ENCODE measurements at regions not wholly inside any gene's neighbourhood (a gene's known extent, or its start where the extent isn't known, plus 50 kb on each side); places are given as distances from the start of the nearest gene placed in this dataset.

DNA sequence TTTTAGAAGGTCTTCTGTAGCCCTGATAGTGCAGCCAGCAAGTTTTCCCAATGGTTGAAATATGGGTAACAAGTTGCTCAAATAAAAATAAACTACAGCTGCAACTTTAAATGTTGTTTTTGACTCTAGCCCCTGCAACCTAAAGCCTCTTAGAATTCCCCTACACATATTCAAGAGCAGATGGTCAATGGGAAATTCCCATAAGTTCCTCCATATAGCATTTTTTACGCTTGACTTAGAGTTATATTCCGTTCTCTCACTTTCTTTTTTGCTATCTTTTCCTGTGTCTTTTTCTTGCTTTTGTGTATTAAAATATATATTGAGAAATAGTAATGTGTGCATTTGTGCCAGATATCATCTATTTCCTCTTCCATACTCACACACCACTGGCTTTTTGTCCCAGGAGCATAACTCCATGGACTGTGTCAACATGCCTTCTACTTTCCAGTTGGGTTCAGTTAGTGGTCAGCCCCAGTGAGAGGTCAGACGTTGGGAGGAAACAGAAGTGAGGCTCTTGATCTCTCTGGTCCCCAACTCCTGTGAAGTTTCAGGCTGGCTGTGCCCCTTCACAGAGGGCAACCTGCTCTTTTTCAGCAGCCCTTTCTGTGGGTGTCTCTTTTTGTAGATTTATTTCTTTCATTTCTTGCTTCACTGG, 63.3 kb upstream of the TP63 start:
- TF ChIP-seq, protein P1, sequence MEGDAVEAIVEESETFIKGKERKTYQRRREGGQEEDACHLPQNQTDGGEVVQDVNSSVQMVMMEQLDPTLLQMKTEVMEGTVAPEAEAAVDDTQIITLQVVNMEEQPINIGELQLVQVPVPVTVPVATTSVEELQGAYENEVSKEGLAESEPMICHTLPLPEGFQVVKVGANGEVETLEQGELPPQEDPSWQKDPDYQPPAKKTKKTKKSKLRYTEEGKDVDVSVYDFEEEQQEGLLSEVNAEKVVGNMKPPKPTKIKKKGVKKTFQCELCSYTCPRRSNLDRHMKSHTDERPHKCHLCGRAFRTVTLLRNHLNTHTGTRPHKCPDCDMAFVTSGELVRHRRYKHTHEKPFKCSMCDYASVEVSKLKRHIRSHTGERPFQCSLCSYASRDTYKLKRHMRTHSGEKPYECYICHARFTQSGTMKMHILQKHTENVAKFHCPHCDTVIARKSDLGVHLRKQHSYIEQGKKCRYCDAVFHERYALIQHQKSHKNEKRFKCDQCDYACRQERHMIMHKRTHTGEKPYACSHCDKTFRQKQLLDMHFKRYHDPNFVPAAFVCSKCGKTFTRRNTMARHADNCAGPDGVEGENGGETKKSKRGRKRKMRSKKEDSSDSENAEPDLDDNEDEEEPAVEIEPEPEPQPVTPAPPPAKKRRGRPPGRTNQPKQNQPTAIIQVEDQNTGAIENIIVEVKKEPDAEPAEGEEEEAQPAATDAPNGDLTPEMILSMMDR (conservative IDR thresholded peaks at IDR 0.05; ENCODE audit: control insufficient read depth, insufficient read depth, low read depth, low read length) = no peak
- H3K4me3 ChIP-seq (ENCODE audit: control insufficient read depth, low read depth, low read length) = no peak overlapping the region
- no peak for DNase-seq (ENCODE audit: low read depth)

DNA sequence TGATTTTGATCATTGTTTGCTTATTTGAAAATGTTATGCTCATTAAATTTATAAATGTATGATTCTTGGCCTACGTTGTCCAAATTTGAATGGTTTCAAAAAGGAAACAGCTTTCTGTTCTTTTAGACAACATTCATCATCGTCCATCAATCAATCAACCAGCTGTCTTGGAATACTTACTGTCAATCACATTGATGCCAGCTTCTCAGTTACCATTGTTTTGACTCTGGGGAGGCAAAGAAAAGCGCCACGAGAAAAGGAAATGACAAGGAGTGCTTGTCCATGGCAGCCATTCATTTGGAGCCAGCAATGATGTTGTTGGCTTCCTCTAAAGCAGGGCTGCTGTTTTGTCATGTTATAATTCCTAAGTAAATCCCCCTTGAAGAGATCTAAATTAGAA, 62.2 kb upstream of the TP63 start:
- no peak overlapping the region for H3K4me3 ChIP-seq (ENCODE audit: control insufficient read depth, low read depth, low read length)
- DNase-seq (ENCODE audit: low read depth) = no peak
- TF ChIP-seq, protein P1 (conservative IDR thresholded peaks at IDR 0.05; ENCODE audit: control insufficient read depth, insufficient read depth, low read depth, low read length) = no peak

DNA sequence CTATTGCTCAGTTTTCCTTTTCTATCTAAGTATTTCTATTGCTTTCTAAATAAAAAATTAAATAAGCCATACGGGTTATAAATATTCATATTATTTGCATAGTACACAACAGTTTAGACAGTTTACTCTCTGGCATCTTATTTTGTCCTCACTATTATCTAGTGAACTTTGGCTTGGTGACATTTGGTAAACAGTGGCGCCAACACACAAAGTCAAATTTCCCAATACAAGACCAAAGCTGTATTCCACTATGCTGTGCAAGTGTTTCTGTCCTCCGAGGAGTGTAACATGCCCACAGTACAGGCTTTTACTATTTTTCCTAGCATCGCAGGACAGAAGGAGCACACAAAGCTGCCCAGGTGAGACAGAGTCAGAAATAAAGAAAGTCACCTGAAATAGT, 61.7 kb upstream of the TP63 start:
- no peak for DNase-seq (ENCODE audit: low read depth)
- TF ChIP-seq, protein P1 (conservative IDR thresholded peaks at IDR 0.05; ENCODE audit: control insufficient read depth, insufficient read depth, low read depth, low read length) = no peak
- H3K4me3 ChIP-seq (ENCODE audit: control insufficient read depth, low read depth, low read length) = no peak overlapping the region

DNA sequence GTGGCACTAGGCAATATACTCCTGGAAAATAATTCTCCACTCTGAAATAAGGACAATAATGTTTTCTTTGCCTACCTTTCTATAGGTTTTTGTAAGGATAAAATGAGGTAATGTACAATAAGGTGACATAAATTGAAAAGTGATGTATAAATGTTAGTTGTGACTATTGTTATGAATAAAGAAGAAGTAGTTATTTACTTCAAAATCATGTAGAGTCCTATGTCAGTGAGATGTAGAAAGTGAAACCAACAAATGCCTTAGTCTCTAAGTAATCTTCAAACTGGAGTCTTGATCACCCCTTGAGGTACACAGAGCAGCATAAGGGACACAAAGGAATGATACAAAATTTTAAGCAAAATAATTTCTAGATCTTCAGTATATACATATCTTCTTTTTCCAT, 60.3 kb upstream of the TP63 start:
- no peak overlapping the region for H3K4me3 ChIP-seq (ENCODE audit: control insufficient read depth, low read depth, low read length)
- no peak for DNase-seq (ENCODE audit: low read depth)
- TF ChIP-seq, protein P1 (conservative IDR thresholded peaks at IDR 0.05; ENCODE audit: control insufficient read depth, insufficient read depth, low read depth, low read length) = no peak

DNA sequence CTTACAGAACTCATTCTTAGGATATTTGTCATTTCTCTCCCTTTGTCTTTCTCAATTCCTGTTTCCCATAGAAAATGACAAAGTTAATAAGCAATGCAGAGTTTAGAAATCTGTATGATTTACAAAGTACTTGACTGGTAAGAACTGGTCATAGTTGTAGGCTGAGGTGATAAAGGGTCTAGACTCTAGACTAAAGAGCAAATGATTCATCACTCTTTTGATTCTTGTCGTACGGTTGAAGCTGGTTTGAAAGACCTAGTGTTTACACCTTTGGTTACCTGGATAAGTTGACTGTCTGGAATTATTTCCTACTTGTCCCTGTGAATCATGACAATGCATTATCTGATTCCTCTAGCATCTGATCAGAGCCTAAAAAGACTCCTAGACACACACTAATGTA, 58.9 kb upstream of the TP63 start:
- TF ChIP-seq, protein P1 (conservative IDR thresholded peaks at IDR 0.05; ENCODE audit: control insufficient read depth, insufficient read depth, low read depth, low read length) = no peak
- peak; percentile 34 for DNase-seq (ENCODE audit: low read depth)
- H3K4me3 ChIP-seq (ENCODE audit: control insufficient read depth, low read depth, low read length) = no peak overlapping the region

DNA sequence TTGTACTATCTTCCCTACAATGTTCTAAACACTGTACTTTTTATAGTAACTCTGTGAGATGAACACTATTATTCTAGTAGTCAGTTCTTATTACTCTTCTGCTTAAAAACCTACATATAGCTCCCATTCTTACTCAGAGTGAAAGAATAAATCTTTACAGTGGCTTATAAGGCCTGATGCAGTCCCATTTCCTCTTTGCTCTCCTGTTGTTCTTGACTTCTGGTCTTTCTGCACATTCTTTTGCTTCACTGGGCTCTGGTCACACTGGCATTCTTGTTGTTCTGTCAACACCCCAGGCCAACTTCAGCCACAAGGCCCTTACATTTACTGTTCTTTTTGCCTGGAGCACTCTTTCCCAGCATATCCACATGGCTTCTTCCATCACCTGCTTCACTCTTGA, 58.2 kb upstream of the TP63 start:
- no peak overlapping the region for H3K4me3 ChIP-seq (ENCODE audit: control insufficient read depth, low read depth, low read length)
- TF ChIP-seq, protein P1 (conservative IDR thresholded peaks at IDR 0.05; ENCODE audit: control insufficient read depth, insufficient read depth, low read depth, low read length) = no peak
- no peak for DNase-seq (ENCODE audit: low read depth)

DNA sequence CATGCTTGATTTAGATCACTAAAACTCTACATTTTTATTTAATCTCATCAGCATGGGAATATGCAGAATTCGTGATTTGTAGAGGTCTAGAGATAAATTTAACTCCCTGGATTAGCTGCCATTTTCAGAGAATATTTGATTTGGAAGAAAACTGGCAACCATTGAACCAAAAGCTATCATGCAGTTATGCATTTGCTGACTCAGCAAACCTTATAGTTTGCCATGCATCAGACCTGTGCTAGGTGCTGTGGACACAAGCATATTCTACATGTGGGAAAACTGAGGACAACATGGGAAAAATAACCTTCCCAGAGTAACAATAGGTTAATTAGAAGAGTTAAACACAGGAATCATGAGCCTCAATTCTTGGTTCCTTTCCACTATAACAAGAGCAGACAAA, 54.7 kb upstream of the TP63 start:
- TF ChIP-seq, protein P1 (conservative IDR thresholded peaks at IDR 0.05; ENCODE audit: control insufficient read depth, insufficient read depth, low read depth, low read length) = no peak
- DNase-seq (ENCODE audit: low read depth) = no peak
- no peak overlapping the region for H3K4me3 ChIP-seq (ENCODE audit: control insufficient read depth, low read depth, low read length)
